DND-41 (cell line): ENCODE measurements at regions not wholly inside any gene's neighbourhood (a gene's known extent, or its start where the extent isn't known, plus 50 kb on each side); places are given as distances from the start of the nearest gene placed in this dataset.

Experiments used
- ATAC-seq: fragments of 200-7000 bp; cut with Tn5 transposase; 3 replicates; pipeline ENCODE4 v1.9.1; 2021; ENCODE audit warnings: low read depth; ENCODE audit not compliant: insufficient read depth
- DNase-seq: peaks from one replicate; pipeline ENCODE4 v3.0.0-alpha.2; 2020
- H2AFZ ChIP-seq: 2 replicates; pipeline ENCODE4 v1.6.0; 2012; ENCODE audit warnings: low read depth, low read length
- H3K27ac ChIP-seq: 2 replicates; pipeline ENCODE4 v1.5.1; 2012; ENCODE audit warnings: low read length, inconsistent platforms
- H3K27me3 ChIP-seq: fragments of 200-600 bp; sonication (generic); 2 replicates; pipeline ENCODE4 v1.6.0; 2012; ENCODE audit warnings: low read length, mild to moderate bottlenecking, inconsistent platforms; ENCODE audit not compliant: insufficient read depth, poor library complexity
- H3K36me3 ChIP-seq: 2 replicates; pipeline ENCODE4 v1.5.1; 2012; ENCODE audit warnings: low read length, inconsistent platforms; ENCODE audit not compliant: insufficient read depth
- H3K4me1 ChIP-seq: 2 replicates; pipeline ENCODE4 v1.5.1; 2012; ENCODE audit warnings: mild to moderate bottlenecking, low read length; ENCODE audit not compliant: insufficient read depth
- H3K4me2 ChIP-seq: 2 replicates; pipeline ENCODE4 v1.6.0; 2012; ENCODE audit warnings: mild to moderate bottlenecking, moderate library complexity, low read length, inconsistent platforms; ENCODE audit not compliant: insufficient read depth
- H3K4me3 ChIP-seq, 2 experiments: fragments of 200-600 bp in 1 of 2; shearing (Covaris generic) in 1 of 2; 2 replicates each; pipeline ENCODE4 v1.5.1; 2012 to 2016; ENCODE audit warnings: inconsistent platforms in 2 of 2, low read length in 2 of 2, mild to moderate bottlenecking in 2 of 2, low read depth in 1 of 2, moderate library complexity in 1 of 2
- H3K79me2 ChIP-seq: 2 replicates; pipeline ENCODE4 v1.6.0; 2012; ENCODE audit warnings: low read length, inconsistent platforms; ENCODE audit not compliant: insufficient read depth
- H3K9ac ChIP-seq: 2 replicates; pipeline ENCODE4 v1.6.0; 2012; ENCODE audit warnings: low read depth, mild to moderate bottlenecking, inconsistent platforms, low read length, moderate library complexity
- H3K9me3 ChIP-seq: 2 replicates; pipeline ENCODE4 v1.5.1; 2012; ENCODE audit warnings: low read length, moderate library complexity, mild to moderate bottlenecking, inconsistent platforms; ENCODE audit not compliant: insufficient read depth, severe bottlenecking
- H4K20me1 ChIP-seq: 2 replicates; pipeline ENCODE4 v1.6.0; 2012; ENCODE audit warnings: low read length; ENCODE audit not compliant: insufficient read depth
- CTCF ChIP-seq: IDR thresholded peaks from 2 replicates; pipeline ENCODE4 v1.5.1; 2012; ENCODE audit warnings: borderline replicate concordance, low read length, moderate library complexity, mild to moderate bottlenecking; ENCODE audit not compliant: poor library complexity, severe bottlenecking; ENCODE audit errors: extremely low read depth
- EZH2 ChIP-seq: IDR thresholded peaks from 3 replicates; pipeline ENCODE4 v1.6.1; 2012; ENCODE audit warnings: borderline replicate concordance, low read depth, mild to moderate bottlenecking, moderate library complexity, low read length, inconsistent platforms; ENCODE audit not compliant: severe bottlenecking

- H3K4me2 ChIP-seq = no peak overlapping the region
- no peak overlapping the region for H3K4me3 ChIP-seq
- H3K4me1 ChIP-seq = no peaks in the 10 kb centered on the region
- H3K79me2 ChIP-seq = no peaks in the 10 kb centered on the region
- no peaks in the 10 kb centered on the region for H3K27me3 ChIP-seq
- no peaks in the 10 kb centered on the region for H3K36me3 ChIP-seq
- no peak overlapping the region for H3K27ac ChIP-seq
- no peaks in the 10 kb centered on the region for H4K20me1 ChIP-seq
- no peak overlapping the region for H2AFZ ChIP-seq
- ATAC-seq = no peak
- no peaks in the 10 kb centered on the region for H3K9me3 ChIP-seq
- DNase-seq = no peak
- TF ChIP-seq EZH2 (no peak), CTCF (no peak)
- H3K9ac ChIP-seq = no peak overlapping the region
These were observed 360.6 kb upstream of the XYLT1 start for GRCh38 chr16:17831330-17831729.

- no peak overlapping the region for H3K4me2 ChIP-seq
- no peak overlapping the region for H2AFZ ChIP-seq
- DNase-seq (no peak), ATAC-seq (no peak)
- no peak overlapping the region for H3K9ac ChIP-seq
- H3K4me1 ChIP-seq = no peaks in the 10 kb centered on the region
- no peaks in the 10 kb centered on the region for H3K9me3 ChIP-seq
- H4K20me1 ChIP-seq = no peaks in the 10 kb centered on the region
- no peak for TF ChIP-seq EZH2
- TF ChIP-seq CTCF = no peak
- H3K27ac ChIP-seq = no peak overlapping the region
- no peaks in the 10 kb centered on the region for H3K79me2 ChIP-seq
- no peaks in the 10 kb centered on the region for H3K36me3 ChIP-seq
- no peaks in the 10 kb centered on the region for H3K27me3 ChIP-seq
- no peak overlapping the region for H3K4me3 ChIP-seq
These were observed 359.9 kb upstream of the XYLT1 start for GRCh38 chr16:17830651-17831050.

GRCh38 chr16:17829811-17830210 lies 359.1 kb upstream of the XYLT1 start:
- Histone ChIP-seq H3K9me3 (no peaks in the 10 kb centered on the region), H3K27ac (no peak overlapping the region)

More at GRCh38 chr16:17829811-17830210, 359.1 kb upstream of the XYLT1 start:
- no peaks in the 10 kb centered on the region for H3K79me2 ChIP-seq
- no peak overlapping the region for H2AFZ ChIP-seq
- no peaks in the 10 kb centered on the region for H3K4me1 ChIP-seq
- no peaks in the 10 kb centered on the region for H4K20me1 ChIP-seq
- H3K4me2 ChIP-seq = no peak overlapping the region
- ATAC-seq = no peak
- no peak for TF ChIP-seq EZH2
- TF ChIP-seq CTCF = no peak
- no peak overlapping the region for H3K4me3 ChIP-seq
- DNase-seq = no peak
- no peaks in the 10 kb centered on the region for H3K27me3 ChIP-seq
- no peaks in the 10 kb centered on the region for H3K36me3 ChIP-seq
- H3K9ac ChIP-seq = no peak overlapping the region
